HCT116 (cell line): ENCODE measurements at regions not wholly inside any gene's neighbourhood (a gene's known extent, or its start where the extent isn't known, plus 50 kb on each side); places are given as distances from the start of the nearest gene placed in this dataset.

Source experiments
- ATAC-seq: fragments of 200-7000 bp; cut with Tn5 transposase; 2 replicates; pipeline ENCODE4 v1.9.1; 2020; ENCODE audit warnings: mild to moderate bottlenecking, moderate library complexity
- BruUV-seq: library from RNA; stranded (reverse); fragments of 400-500 nt; replicated peaks from 2 replicates; lab custom pipeline; 2021; lab: Mats Ljungman, UMichigan
- CTCF ChIA-PET: fragments of 300-600 bp; sonication (Branson Sonifier 250); formaldehyde crosslinking; loops from one replicate; lab custom pipeline; 2021; ENCODE audit warnings: antibody characterized with exemption; lab: Charles Lee
- POLR2A ChIA-PET: fragments of 300-600, 350-600 bp; sonication (Branson Sonifier 250); formaldehyde crosslinking; loops from one replicate; lab custom pipeline; 2021; ENCODE audit warnings: antibody characterized with exemption; lab: Charles Lee
- RAD21 ChIA-PET, 2 experiments: fragments of 300-600 bp; sonication (Branson Sonifier 250); formaldehyde crosslinking; loops; one replicate each; lab custom pipeline; 2023; ENCODE audit warnings: low total read pairs in 2 of 2; ENCODE audit not compliant: uncharacterized antibody in 2 of 2, unreplicated experiment in 2 of 2, low non-redundant PET in 1 of 2; lab: Charles Lee
- DNase-seq: peaks from one replicate; pipeline ENCODE4 v3.0.0-alpha.2; 2010; ENCODE audit warnings: low read depth, low spot score
- H2AFZ ChIP-seq: fragments of 200-600 bp; shearing (Covaris generic), sonication (generic); 2 replicates; pipeline ENCODE4 v1.6.1; 2017; ENCODE audit warnings: low read depth, mixed run types, mixed read lengths, antibody characterized with exemption, low read length; ENCODE audit not compliant: poor library complexity, severe bottlenecking
- H3K27ac ChIP-seq: 2 replicates; pipeline ENCODE4 v1.5.1; 2012; ENCODE audit warnings: low read depth, low read length
- H3K27me3 ChIP-seq: fragments of 200-600 bp; sonication (generic); 2 replicates; pipeline ENCODE4 v1.6.1; 2016; ENCODE audit warnings: mixed run types, low read length, mixed read lengths; ENCODE audit not compliant: insufficient read depth
- H3K36me3 ChIP-seq, 2 experiments: fragments of 200-500 bp in 1 of 2; fragments of 200-600 bp in 1 of 2; sonication (Bioruptor generic) in 1 of 2; sonication (generic) in 1 of 2; 2 replicates each; pipeline versions ENCODE4 v1.5.1 to v1.6.1; 2014 to 2016; ENCODE audit warnings: low read length in 2 of 2, inconsistent platforms in 1 of 2, mixed read lengths in 1 of 2, mixed run types in 1 of 2; ENCODE audit not compliant: insufficient read depth in 2 of 2, control insufficient read depth in 1 of 2
- H3K4me1 ChIP-seq, 2 experiments: fragments of 200-600 bp in 1 of 2; sonication (generic) in 1 of 2; 2 replicates each; pipeline versions ENCODE4 v1.5.1 to v1.6.1; 2012 to 2017; ENCODE audit warnings: low read length in 2 of 2, inconsistent platforms in 1 of 2, mild to moderate bottlenecking in 1 of 2, mixed read lengths in 1 of 2, mixed run types in 1 of 2, moderate library complexity in 1 of 2; ENCODE audit not compliant: insufficient read depth in 2 of 2, control insufficient read depth in 1 of 2
- H3K4me2 ChIP-seq: fragments of 200-600 bp; sonication (generic); 2 replicates; pipeline ENCODE4 v1.6.1; 2017; ENCODE audit warnings: mixed run types, low read length, mixed read lengths
- H3K4me3 ChIP-seq, 2 experiments: fragments of 200-600 bp in 1 of 2; sonication (generic) in 1 of 2; replicated peaks in 1 of 2; 2 replicates each; pipeline ENCODE4 v1.5.1; 2011 to 2016; ENCODE audit warnings: low read length in 2 of 2, control low read depth in 1 of 2, low read depth in 1 of 2, mild to moderate bottlenecking in 1 of 2, mixed read lengths in 1 of 2, mixed run types in 1 of 2
- H3K79me2 ChIP-seq: fragments of 200-600 bp; sonication (generic); 2 replicates; pipeline ENCODE4 v1.6.1; 2017; ENCODE audit warnings: mild to moderate bottlenecking, mixed run types, low read length, moderate library complexity, mixed read lengths; ENCODE audit not compliant: insufficient read depth
- H3K9ac ChIP-seq: fragments of 200-600 bp; sonication (generic); 2 replicates; pipeline ENCODE4 v1.6.1; 2016; ENCODE audit warnings: low read length, mixed read lengths
- H3K9me2 ChIP-seq: fragments of 200-600 bp; sonication (generic), shearing (Covaris generic); 2 replicates; pipeline ENCODE4 v1.6.1; 2017; ENCODE audit warnings: mixed run types, mild to moderate bottlenecking, moderate library complexity; ENCODE audit not compliant: insufficient read depth
- H3K9me3 ChIP-seq, 2 experiments: fragments of 200-500 bp in 1 of 2; fragments of 200-600 bp in 1 of 2; sonication (Bioruptor generic) in 1 of 2; sonication (generic) in 1 of 2; 2 replicates each; pipeline ENCODE4 v1.6.1; 2014 to 2017; ENCODE audit warnings: low read length in 2 of 2, mixed read lengths in 2 of 2, inconsistent platforms in 1 of 2, low read depth in 1 of 2, mild to moderate bottlenecking in 1 of 2, mixed run types in 1 of 2, moderate library complexity in 1 of 2; ENCODE audit not compliant: control insufficient read depth in 1 of 2, insufficient read depth in 1 of 2
- H4K20me1 ChIP-seq: fragments of 200-600 bp; sonication (generic), shearing (Covaris generic); 2 replicates; pipeline ENCODE4 v1.6.1; 2017; ENCODE audit warnings: mixed run types, mild to moderate bottlenecking, moderate library complexity; ENCODE audit not compliant: insufficient read depth
- CBX3 ChIP-seq: IDR thresholded peaks from 2 replicates; pipeline ENCODE4 v1.6.1; 2012; ENCODE audit warnings: low read depth
- EGR1 ChIP-seq: IDR thresholded peaks from 2 replicates; pipeline ENCODE4 v1.6.1; 2012; ENCODE audit warnings: low read depth
- ELF1 ChIP-seq: IDR thresholded peaks from 2 replicates; pipeline ENCODE4 v1.6.1; 2012; ENCODE audit warnings: low read depth, borderline replicate concordance
- MAX ChIP-seq: IDR thresholded peaks from 2 replicates; pipeline ENCODE4 v1.6.1; 2012
- POLR2A ChIP-seq: IDR thresholded peaks from 2 replicates; pipeline ENCODE4 v1.7.0; 2011; ENCODE audit warnings: borderline replicate concordance; ENCODE audit not compliant: insufficient read depth, insufficient read length; ENCODE audit errors: extremely low read depth
- POLR2AphosphoS5 ChIP-seq: IDR thresholded peaks from 2 replicates; pipeline ENCODE4 v1.6.1; 2011; ENCODE audit warnings: mild to moderate bottlenecking, low read depth, low read length, moderate library complexity
- SP1 ChIP-seq: IDR thresholded peaks from 2 replicates; pipeline ENCODE4 v1.6.1; 2012; ENCODE audit warnings: low read depth
- YY1 ChIP-seq: IDR thresholded peaks from 2 replicates; pipeline ENCODE4 v1.6.1; 2011; ENCODE audit warnings: low read length, low read depth, moderate library complexity, mild to moderate bottlenecking; ENCODE audit not compliant: insufficient replicate concordance; ENCODE audit errors: extremely low read depth
- ZFX ChIP-seq: fragments of 450-650 bp; IDR thresholded peaks from 2 replicates; pipeline ENCODE4 v1.6.1; 2017
- ZNF274 ChIP-seq: fragments of 200-500 bp; sonication (Bioruptor generic); IDR thresholded peaks from 2 replicates; pipeline ENCODE4 v1.6.1; 2014; ENCODE audit warnings: mild to moderate bottlenecking, low read depth, low read length, inconsistent platforms
- intact Hi-C: fragments of 100-400 bp; cut with micrococcal nuclease; formaldehyde crosslinking; loops from 2 replicates; pipeline ENCODE4 v1.10.0; 2022
- TF ChIP-seq, protein P1 (sequence below): IDR thresholded peaks from 2 replicates; pipeline ENCODE4 v1.6.1; 2011; ENCODE audit warnings: mild to moderate bottlenecking, low read length, moderate library complexity; ENCODE audit not compliant: insufficient replicate concordance; ENCODE audit errors: extremely low read depth
- TF ChIP-seq, protein P2 (sequence below): IDR thresholded peaks from 2 replicates; pipeline ENCODE4 v1.6.1; 2012

DNA sequence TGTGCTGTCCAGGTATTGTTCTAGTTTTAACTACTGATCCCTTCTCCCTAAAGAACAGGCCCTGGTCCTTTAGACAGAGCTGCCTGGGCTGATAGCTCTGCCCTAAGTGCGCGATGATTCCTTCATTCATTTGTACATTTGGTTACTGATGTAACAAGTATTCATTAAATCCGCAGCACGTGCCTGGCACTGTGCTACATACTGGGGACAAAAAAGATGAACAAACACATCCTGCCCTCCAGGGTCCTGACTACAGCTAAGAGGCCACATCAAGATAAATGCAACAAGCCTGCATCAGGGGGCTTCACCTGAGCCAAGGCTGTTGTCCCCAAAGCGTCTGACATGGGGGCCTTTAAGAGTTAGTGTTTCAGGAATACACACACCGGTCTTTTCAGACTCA lies 99.0 kb upstream of the PODXL start:
- no peak for TF ChIP-seq ZFX
- TF ChIP-seq SP1 = no peak
- no peak for TF ChIP-seq EGR1
- no peak for TF ChIP-seq POLR2AphosphoS5
- no peak for TF ChIP-seq CBX3
- no peak for TF ChIP-seq YY1
- no peak for TF ChIP-seq POLR2A
- no peak for TF ChIP-seq MAX
- no peak for TF ChIP-seq ELF1
- TF ChIP-seq, protein P1, sequence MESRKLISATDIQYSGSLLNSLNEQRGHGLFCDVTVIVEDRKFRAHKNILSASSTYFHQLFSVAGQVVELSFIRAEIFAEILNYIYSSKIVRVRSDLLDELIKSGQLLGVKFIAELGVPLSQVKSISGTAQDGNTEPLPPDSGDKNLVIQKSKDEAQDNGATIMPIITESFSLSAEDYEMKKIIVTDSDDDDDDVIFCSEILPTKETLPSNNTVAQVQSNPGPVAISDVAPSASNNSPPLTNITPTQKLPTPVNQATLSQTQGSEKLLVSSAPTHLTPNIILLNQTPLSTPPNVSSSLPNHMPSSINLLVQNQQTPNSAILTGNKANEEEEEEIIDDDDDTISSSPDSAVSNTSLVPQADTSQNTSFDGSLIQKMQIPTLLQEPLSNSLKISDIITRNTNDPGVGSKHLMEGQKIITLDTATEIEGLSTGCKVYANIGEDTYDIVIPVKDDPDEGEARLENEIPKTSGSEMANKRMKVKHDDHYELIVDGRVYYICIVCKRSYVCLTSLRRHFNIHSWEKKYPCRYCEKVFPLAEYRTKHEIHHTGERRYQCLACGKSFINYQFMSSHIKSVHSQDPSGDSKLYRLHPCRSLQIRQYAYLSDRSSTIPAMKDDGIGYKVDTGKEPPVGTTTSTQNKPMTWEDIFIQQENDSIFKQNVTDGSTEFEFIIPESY = no peak
- TF ChIP-seq, protein P2, sequence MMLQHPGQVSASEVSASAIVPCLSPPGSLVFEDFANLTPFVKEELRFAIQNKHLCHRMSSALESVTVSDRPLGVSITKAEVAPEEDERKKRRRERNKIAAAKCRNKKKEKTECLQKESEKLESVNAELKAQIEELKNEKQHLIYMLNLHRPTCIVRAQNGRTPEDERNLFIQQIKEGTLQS = no peak
- TF ChIP-seq ZNF274 = no peak
- Histone ChIP-seq H3K79me2 (no peaks in the 10 kb centered on the region), H3K27ac (no peak overlapping the region), H3K27me3 (no peaks in the 10 kb centered on the region), H3K36me3 (no peaks in the 10 kb centered on the region), H2AFZ (no peak overlapping the region), H3K4me2 (no peak overlapping the region), H3K4me3 (no peak overlapping the region), H3K9me3 (no peaks in the 10 kb centered on the region), H4K20me1 (no peaks in the 10 kb centered on the region), H3K9me2 (no peaks in the 10 kb centered on the region), H3K4me1 (peaks cover 0 to 24% of the 10 kb centered on the region in 2 experiments; a peak in 2 of 4 replicates), H3K9ac (no peak overlapping the region)
- no peak for ATAC-seq
- ChIA-PET RAD21 (no interaction called here), CTCF (interaction anchor here (2.4 to 3.0 kb wide), 2 partner anchors 110 to 147 kb away, joined by 11 to 18 read pairs; no protein-coding TSS in a partner anchor), POLR2A (no interaction called here)
- BruUV-seq = no TSS peak
- DNase-seq = no peak
- intact Hi-C loops = no loop called here
